HG03097 (cell line): ENCODE measurements at regions not wholly inside any gene's neighbourhood (a gene's known extent, or its start where the extent isn't known, plus 50 kb on each side); places are given as distances from the start of the nearest gene placed in this dataset.
"Not testable (repeated sequence)": the region's sequence is repeated elsewhere in the genome, so short reads cannot be mapped to it uniquely, and the experiment has no call there.

Experiments used
- ATAC-seq: cut with Tn5 transposase; IDR thresholded peaks from one replicate; pipeline ENCODE4 v1.9.1; 2021; ENCODE audit not compliant: unreplicated experiment, low FRiP score

DNA sequence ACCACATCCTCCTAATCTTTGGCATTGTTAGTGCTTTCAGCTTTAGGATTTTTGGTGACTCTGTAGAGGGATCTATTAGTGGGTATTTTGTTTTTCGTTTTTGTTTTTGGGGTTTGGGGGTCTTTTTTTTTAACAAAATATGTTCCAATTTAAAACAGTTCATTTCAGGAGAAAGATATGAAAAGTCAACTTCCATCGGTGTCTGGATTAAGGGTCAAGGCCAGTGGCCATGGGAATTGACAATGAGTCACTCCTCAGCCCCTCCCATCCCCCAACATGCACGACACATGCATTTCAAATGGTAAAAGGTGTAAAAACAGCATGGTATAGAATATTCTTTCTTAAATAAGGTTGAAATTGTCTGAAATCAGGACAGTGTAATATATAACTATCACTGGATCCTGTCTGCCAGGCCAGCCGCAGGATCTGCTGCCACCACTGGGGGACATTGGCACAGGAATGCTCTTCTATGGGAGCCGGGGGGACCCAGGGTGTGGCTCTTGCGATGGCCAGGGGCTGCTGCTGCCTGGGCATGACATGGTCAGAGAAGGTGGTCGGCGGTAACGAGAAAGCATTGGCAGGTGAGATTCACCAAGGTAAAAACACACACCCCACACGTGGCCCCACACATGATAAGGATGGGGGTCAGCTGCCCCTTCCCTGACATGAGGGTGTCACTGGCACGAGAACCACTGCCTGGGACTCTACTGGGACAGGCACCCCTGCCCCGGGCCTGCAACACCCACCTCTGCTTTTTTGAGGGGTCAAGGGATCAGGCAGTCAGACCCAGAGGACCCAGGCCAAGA is 126.2 kb upstream of the KCTD7 start:
- no peak for ATAC-seq

DNA sequence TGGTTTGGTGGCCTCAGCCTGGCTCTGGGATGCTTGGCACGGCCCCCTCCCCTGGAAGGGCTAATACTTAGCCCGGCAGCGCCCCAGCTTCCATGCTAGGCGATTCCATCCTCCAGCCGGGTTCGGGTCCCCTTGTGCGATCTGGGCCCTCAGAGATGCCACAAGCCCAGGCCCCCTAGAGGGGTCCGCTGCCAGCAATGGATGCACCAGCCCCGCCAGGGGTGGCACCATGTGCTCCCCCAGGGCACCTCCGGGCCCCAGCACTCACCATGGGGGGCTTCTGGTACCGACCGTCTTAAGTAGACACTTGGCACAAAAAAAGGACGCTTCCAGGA is 125.7 kb upstream of the KCTD7 start:
- no peak for ATAC-seq

DNA sequence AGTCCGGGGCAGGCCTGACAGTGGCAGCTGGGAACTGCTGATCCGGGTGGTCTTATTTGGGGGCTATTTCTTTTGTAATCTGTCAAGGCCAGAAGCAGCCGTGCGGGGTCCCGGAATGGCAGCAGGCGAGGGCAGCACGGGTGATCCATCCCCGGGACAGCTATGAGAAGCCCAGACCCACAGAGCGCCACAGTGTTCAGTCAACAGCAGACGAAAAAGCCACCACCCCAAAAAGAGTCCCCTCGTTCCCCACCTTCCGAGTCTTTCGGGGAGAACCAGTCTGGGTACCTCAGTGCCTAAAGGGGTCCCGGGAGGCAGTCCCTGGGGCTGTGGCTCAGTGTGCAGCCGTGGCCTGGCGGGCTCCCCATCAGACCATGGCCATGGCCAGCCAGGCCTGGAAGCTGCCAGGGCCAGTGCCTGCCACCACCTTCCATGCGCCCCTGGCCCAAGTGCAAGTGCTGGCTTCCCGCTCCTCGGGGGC is 125.1 kb upstream of the KCTD7 start:
- ATAC-seq = no peak

DNA sequence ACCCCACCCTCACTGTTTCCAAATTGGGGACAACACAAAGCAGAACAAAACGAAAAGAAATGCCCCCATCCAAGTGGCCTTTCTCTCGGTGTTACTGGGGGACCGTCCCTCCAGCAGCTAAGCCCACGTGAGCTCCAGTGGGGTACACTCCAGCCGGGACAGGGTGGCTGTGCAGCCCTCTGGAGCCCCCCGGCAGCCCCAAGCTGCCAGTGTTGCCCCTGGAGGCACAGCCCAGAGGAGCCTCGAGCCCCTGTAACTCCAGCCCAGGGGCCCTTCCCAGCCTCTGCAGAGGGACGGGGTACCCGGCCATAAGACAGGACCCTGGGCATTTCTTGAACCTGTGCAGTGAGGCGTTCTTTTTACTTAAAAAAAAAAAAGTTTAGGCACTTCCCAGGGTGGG is 124.5 kb upstream of the KCTD7 start:
- ATAC-seq = no peak

DNA sequence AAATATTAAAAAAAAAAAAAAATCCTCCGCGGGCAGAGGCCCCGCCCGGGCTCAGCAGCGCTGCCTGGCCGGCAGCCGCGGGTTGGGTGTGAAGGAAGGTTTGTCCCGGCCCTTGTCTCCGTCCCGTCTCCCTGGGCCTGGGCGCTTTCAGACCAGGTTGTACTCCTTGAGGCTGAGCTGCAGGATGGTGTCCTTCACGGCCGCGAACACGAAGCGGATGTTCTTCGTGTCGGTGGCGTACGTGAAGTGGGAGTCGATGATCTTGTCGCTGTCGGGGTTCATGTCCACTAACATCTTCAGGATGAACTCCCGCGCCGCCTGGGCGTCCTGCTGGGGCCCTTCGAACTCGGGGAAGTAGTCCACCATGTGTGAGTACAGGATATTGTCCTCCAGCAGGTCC is 123.7 kb upstream of the KCTD7 start:
- ATAC-seq = no peak

DNA sequence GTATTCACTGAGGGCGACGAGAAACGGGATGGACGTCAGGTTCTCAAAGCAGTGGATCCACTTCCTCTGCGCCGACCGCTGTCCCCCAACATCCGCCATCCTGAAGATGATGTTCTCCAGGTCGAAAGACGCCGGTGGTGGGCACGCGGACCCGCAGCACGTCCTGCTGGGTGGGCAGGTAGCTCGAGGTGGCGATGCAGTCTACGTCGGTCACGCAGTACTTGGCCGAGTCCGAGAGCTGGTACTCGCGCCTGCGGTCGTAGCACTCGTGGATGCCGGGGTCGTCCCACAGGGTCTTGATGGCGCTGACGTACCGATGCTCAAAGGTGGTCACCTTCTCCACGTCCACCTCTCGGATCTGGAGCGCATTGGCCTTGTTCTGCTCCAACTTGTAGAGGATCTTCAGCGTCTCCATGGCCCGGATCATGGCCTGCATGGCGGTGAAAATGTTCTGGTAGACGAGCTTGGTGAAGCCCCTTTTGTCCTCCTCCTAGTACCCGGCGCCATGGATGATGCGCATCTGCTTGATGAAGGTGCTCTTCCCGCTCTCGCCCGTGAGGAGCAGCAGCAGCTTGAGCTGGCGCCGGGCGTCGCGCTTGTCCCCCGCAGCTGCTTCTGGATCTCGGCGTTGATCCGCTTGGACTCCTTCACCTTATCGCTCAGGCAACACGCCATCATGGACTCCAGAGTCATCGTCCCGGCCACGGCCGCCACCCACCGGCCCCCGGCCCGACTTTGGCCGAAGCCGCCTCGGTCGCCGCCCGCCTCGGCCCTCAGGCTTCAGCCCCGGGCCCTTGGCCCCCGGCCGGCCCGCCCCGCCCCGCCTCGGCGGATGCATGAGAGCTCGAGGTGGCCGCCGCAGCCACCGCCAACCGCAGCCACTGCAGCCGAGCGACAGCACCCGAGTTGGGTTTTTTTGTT is 122.9 kb upstream of the KCTD7 start:
- ATAC-seq = no peak

DNA sequence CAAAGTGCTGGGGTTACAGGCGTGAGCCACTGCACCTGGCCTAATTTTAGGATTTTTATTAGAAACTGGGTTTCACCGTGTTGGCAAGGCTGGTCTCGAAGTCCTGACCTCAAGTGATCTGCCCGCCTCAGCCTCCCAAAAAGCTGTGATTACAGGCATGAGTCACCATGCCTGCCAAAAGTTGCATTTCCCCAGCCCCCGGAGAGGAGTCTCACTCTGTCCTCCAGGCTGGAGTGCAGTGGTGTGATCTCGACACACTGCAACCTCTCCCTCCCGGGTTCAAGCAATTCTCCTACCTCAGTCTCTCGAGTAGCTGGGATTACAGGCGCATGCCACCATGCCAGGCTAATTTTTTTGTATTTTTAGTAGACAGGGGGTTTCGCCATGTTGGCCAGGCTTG is 122.0 kb upstream of the KCTD7 start:
- ATAC-seq = not testable (repeated sequence)

DNA sequence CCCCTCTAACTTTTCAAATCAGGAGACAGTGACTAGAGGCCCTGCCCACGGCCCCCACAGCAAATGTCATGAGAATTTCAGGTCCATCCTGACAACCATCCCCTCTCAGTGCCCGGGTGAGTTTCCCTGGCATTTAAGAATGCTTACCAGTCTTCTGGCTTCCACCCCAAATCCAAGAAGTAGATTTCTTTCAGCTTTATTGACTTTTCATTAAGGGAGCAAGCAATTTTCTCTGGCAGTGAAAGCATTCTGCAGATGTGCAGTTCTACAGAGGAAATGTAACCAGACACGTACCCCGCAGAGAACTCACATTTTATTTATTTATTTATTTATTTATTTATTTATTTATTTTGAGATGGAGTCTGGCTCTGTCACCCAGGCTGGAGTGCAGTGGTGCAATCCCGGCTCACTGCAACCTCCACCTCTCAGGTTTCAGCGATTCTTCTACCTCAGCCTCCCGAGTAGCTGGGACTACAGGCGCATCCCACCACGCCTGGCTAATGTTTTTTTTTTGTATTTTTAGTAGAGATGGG is 120.9 kb upstream of the KCTD7 start:
- no peak for ATAC-seq

DNA sequence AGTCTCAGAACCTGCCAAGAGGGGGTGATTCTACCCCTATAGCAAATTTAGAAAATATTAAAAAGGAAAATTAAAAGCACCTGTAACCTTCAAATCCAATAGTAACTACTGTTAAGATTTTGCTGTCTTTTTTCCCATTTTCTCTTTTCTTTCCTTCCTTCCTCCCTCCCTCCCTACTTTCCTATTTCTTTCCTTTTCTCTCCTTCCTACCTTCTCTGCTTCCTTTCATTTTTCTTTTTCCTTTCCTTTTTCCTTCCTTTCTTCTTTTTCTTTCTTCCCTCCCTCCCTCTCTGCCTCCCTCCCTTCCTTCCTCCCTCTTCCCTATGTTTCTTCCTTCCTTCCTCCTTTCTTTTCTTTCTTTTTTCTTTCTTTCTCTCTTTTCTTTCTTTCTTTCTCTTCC is 120.2 kb upstream of the KCTD7 start:
- no peak for ATAC-seq

DNA sequence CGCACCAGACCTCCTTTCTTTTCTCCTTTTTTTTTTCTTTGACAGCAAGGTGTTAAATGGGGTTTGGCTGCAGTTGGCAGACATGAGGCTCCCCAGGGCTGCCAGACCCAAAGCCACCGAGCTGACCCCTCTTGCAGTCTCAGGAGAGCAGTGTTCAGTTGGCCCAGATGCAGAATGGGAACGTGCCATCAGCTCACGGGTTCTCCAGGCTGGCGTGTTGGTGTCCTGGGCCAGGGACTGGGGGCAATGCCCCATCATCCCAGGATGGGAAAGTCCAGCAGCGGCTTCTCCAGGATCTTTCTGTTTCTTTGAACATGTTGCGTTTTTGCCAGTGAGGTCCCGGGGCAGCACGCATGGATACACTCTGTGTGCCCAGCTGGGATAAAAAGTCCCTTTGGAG is 114.6 kb upstream of the KCTD7 start:
- ATAC-seq = no peak

DNA sequence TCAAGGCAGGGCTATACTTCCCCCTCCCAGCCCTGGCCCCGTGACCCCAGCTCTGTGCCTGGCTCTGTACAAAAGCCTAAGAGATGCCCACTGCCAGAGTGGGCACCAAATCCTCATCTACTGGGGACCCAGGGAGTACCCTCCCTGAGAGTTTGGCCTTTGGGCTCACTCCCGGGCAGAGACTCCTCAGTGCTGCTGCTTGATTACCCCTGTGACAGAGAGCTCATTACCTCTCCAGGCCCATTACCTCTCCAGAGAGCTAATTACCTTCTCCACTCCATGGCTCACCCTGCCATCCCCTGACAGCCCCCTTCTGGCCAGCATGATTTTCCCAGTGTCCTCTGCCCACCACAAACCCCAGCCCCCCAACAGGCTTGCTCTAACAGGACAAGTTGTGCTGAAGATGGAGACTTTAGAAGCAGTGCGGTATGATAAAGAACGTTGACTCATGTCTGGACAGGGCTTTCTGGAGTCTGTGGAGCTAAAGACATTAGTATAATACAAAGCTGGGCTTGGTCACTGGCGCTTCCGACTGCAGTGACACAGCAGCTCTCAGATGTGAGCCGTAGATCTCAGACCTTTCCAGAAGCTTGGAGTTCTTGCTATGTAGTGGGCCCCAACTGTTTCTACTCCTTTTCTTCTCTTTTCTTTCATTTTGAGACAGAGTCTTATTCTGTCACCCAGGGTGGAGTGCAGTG is 111.3 kb upstream of the KCTD7 start:
- no peak for ATAC-seq

DNA sequence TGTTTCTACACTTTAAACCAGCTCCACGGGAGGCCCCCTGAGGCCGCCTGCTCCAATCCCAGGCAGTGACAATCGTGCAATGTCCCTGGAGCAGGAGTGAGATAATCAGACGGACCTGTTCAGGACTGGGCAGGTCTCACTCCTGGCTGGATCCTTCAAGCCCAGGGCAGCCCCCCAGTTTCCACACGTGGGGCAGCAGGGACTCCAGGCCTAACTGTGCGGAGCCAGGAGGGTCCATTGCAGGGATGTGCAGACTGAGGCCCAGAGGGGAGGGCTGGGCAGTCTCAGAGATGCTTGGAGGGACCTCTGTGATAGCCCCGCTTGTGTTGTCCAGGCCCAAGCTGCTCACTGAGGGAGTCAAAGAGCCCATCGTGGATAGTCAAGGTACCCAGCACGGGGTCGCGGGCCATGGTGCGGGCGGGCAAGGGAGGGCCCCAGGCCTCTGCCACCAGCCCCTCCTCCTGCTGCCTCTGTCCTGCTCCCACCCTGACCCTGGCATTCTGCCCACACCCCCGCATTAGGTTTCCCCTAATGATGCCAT is 110.5 kb upstream of the KCTD7 start:
- ATAC-seq = no peak

DNA sequence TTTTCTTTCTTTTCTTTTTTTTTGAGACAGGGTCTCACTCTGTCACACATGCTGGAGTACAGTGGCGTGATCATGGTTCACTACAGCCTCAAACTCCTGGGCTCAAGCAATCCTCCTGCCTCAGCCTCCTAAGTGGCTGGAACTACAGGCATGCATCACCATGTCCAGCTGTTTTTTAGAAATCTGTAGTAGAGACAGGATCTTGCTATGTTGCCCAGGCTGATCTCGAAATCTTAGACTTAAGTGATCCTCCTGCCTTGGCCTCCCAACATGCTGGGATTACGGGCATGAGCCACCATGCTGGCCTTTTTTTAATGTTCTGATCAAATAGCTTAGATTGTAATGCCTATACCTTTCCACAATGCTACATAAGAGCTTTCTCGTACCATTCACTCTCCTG is 107.0 kb upstream of the KCTD7 start:
- no peak for ATAC-seq

DNA sequence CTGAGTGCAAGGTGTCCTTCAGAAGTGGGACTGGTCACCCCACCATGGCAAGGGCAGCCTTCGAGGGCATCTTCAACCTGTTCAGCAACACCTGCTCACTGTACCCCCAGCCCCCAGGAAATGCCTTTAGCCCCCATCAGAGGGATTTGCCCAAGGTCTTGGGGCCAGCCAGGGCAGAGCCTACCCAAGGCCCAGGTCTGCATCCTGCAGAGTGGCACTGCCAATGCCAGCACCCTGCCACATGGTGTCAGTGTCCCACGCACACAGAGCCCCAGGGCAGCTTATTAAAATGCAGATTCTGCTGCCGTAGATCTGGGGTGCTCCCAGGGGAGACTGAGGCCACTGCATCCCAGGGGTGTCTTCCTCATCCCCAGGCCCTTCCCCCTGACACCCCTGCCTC is 106.2 kb upstream of the KCTD7 start:
- no peak for ATAC-seq

DNA sequence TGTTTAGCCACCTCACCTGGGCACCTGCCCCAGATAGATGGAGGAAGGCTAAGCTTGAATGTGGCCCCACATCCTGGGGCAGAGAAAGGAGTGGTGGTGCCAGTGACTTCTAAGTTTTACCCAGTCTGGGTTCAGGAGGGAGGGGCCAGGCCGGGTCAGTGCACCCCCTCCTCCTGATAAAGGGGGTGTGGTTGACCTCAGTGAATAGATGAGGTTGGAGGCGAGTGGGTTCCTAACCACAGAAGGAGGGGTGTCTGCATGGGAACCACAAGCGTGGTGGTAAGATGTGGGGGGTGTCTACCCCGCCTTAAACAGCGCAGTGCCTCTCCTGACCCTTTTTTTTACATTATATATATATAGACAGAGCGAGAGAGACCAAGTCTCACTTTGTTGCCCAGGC is 105.3 kb upstream of the KCTD7 start:
- no peak for ATAC-seq

DNA sequence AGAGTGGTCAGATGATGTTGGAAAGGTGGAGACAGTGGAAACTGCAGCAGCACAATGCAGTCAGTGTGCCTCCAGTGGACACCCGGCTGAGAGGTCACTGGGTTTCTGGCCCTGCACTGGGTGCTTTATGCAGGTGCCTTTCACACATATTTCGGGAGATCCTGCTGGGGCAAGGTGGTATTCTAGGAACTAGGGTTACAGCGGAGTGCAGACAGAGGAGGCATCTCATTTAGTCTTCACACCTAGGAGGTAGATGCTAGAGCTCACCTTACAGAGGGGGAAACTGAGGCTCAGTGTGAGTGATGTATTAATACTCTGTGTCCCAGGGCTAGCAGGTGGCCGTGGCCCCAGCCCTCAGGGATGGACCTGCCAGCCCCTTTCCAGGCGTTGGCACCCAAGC is 103.9 kb upstream of the KCTD7 start:
- ATAC-seq = no peak

DNA sequence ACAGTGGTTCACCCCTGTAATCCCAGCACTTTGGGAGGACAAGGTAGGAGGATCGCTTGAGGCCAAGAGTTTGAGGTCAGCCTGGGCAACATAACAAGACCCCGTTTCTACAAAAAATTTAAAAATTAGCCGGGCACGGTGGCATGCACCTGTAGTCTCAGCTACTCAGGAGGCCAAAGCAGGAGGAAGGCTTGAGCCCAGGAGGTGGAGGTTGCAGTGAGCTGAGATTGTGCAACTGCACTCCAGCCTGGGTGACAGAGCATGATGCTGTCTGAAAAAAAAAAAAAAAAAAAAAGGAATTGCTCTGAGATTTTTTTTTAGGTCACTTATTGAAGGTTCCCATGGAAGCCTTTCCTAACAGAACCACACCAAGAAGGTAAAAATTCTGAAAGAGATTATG is 101.9 kb upstream of the KCTD7 start:
- ATAC-seq = not testable (repeated sequence)

DNA sequence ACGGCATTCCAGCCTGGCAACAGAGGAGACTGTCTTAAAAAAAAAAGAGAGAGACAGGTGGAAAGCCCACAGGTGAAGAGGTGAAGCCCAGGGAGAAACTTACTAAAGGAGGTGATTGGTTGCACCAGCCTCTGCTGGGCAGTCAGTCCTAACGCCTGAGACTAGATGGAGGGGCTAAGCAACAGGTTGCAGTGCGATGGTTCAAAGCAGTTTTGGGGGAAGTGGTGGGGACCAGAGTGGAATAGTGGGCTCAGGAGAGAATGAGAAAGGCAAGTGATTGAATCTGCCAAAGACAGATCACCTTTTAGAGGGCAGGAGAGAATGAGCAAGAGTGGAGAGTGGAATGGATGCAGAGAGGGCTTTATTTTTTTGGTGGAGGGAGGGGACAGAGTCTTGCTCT is 100.0 kb upstream of the KCTD7 start:
- ATAC-seq = no peak

DNA sequence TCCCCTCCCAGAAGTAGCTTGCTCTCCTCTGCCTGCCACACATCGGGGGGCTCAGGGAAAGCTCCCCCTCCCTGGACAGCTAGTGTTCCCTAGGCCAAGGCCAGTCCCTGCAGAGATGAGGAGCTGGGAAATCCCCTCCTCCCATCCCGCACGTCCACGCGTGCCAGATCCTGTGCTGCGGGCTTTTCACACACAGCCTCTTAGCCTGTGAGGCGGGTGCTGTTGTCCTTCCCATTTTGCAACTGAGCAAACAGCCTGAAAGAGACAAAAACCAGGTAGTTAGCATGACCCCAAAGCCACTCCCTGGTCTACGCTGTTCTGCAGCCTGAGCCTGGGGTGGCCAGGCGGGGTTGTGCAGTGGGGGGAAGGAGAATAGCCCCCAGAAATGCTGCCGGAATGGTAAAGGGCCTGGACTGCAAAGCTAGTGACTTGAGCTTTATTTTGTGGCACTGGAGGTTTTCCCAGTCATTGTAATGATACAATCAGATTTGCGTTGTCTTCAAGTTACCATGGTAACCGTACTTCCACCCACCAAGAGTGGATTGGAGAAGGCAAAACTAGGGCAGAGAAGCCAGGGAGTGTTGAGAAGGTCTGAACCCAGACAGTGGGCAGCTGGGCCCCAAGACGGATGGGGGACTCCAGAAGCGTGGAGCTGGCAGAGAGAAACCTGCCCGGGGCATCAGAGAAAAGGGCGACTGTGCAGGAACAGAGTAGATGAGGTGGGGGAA is 98.6 kb upstream of the KCTD7 start:
- no peak for ATAC-seq
